AG04449 (cell line): ENCODE measurements at regions not wholly inside any gene's neighbourhood (a gene's known extent, or its start where the extent isn't known, plus 50 kb on each side); places are given as distances from the start of the nearest gene placed in this dataset.

Experiments
- CTCF ChIA-PET: fragments of 350-600 bp; formaldehyde crosslinking; extraction: SDS; loops from one replicate; lab custom pipeline; 2021; ENCODE audit warnings: antibody characterized with exemption; lab: Yijun Ruan, JAX
- POLR2A ChIA-PET: fragments of 400-600, 350-600 bp; formaldehyde crosslinking; extraction: SDS; loops from one replicate; lab custom pipeline; 2020; ENCODE audit warnings: antibody characterized with exemption, inconsistent platforms; lab: Yijun Ruan, JAX
- DNase-seq: peaks from one replicate; pipeline ENCODE4 v3.0.0-alpha.2; 2010; ENCODE audit warnings: low read depth, low spot score
- H3K4me3 ChIP-seq: 2 replicates; pipeline ENCODE4 v1.5.1; 2011; ENCODE audit warnings: low read depth, mild to moderate bottlenecking, control low read depth, low read length
- CTCF ChIP-seq: IDR thresholded peaks from one replicate; pipeline ENCODE4 v1.5.1; 2011; ENCODE audit warnings: mild to moderate bottlenecking, moderate library complexity, low read length, control low read depth, inconsistent platforms; ENCODE audit not compliant: insufficient read depth; ENCODE audit errors: missing control alignments

GRCh38 chr5:42974536-42974935, 65.6 kb downstream of the ANXA2R start:
- no peak overlapping the region for H3K4me3 ChIP-seq
- ChIA-PET CTCF (interaction anchor here (0.7 to 0.9 kb wide), 2 partner anchors 63 to 66 kb away, joined by 3 read pairs; no protein-coding TSS in a partner anchor), POLR2A (interaction anchor here (0.6 to 1.1 kb wide), 3 partner anchors 24 to 74 kb away, joined by 3 to 4 read pairs (median 3); no protein-coding TSS in a partner anchor)
- no peak for DNase-seq
- no peak for TF ChIP-seq CTCF

GRCh38 chr5:42970636-42971559, 69.2 kb downstream of the ANXA2R start:
- CTCF ChIA-PET = interaction anchor here (0.7 to 2.0 kb wide), 6 partner anchors 22 to 135 kb away, joined by 3 to 7 read pairs (median 4); no protein-coding TSS in a partner anchor
- POLR2A ChIA-PET = interaction anchor here (0.8 kb wide), 1 partner anchor 14 kb away, joined by 3 read pairs; no protein-coding TSS in a partner anchor
- no peak overlapping the region for H3K4me3 ChIP-seq
- no peak for DNase-seq
- TF ChIP-seq CTCF = no peak

- POLR2A ChIA-PET = no interaction called here
- CTCF ChIA-PET = no interaction called here
Observed at GRCh38 chr5:42965934-42966333, 74.2 kb downstream of the ANXA2R start.

GRCh38 chr5:42963412-42963811, 76.7 kb downstream of the ANXA2R start:
- no peak for DNase-seq
- ChIA-PET CTCF (interaction anchor here (0.8 to 1.1 kb wide), 2 partner anchors 13 to 17 kb away, joined by 3 read pairs; no protein-coding TSS in a partner anchor), POLR2A (no interaction called here)
- H3K4me3 ChIP-seq = no peak overlapping the region
- TF ChIP-seq CTCF = no peak

More at GRCh38 chr5:42965934-42966333, 74.2 kb downstream of the ANXA2R start:
- no peak for DNase-seq
- H3K4me3 ChIP-seq = no peak overlapping the region
- no peak for TF ChIP-seq CTCF

GRCh38 chr5:42962124-42962523, 78.0 kb downstream of the ANXA2R start:
- CTCF ChIA-PET = no interaction called here

More at GRCh38 chr5:42962124-42962523, 78.0 kb downstream of the ANXA2R start:
- no peak for DNase-seq
- TF ChIP-seq CTCF = no peak
- POLR2A ChIA-PET = no interaction called here
- H3K4me3 ChIP-seq = no peak overlapping the region
